T-helper 17 cell (primary cell): ENCODE measurements at regions not wholly inside any gene's neighbourhood (a gene's known extent, or its start where the extent isn't known, plus 50 kb on each side); places are given as distances from the start of the nearest gene placed in this dataset.
"Not testable (repeated sequence)": the region's sequence is repeated elsewhere in the genome, so short reads cannot be mapped to it uniquely, and the experiment has no call there.

Source experiments
- ATAC-seq: fragments of 150-1000 bp; cut with Tn5 transposase; 2 replicates; pipeline ENCODE4 v1.10.0; 2021; ENCODE audit warnings: mild to moderate bottlenecking, moderate library complexity
- DNase-seq, 3 donors: peaks; one replicate each; pipeline versions ENCODE4 v3.0.0 to v3.0.0-alpha.2; 2020 to 2021
- H3K9me3 ChIP-seq: one replicate; pipeline ENCODE4 v1.7.0; 2013; ENCODE audit warnings: low read length, mild to moderate bottlenecking; ENCODE audit not compliant: control insufficient read depth, poor library complexity, severe bottlenecking
- H3K27ac Mint-ChIP-seq: one replicate; pipeline ENCODE4 v1.8.0; 2022; ENCODE audit warnings: mild to moderate bottlenecking, moderate library complexity, mixed read lengths
- H3K27me3 Mint-ChIP-seq: one replicate; pipeline ENCODE4 v1.8.0; 2022; ENCODE audit warnings: mixed read lengths
- H3K36me3 Mint-ChIP-seq: one replicate; pipeline ENCODE4 v1.8.0; 2022; ENCODE audit warnings: low read depth, mixed read lengths
- H3K4me1 Mint-ChIP-seq: one replicate; pipeline ENCODE4 v1.8.0; 2022; ENCODE audit warnings: mild to moderate bottlenecking, mixed read lengths
- H3K4me3 Mint-ChIP-seq: one replicate; pipeline ENCODE4 v1.8.0; 2022; ENCODE audit warnings: mild to moderate bottlenecking, moderate library complexity, mixed read lengths

GRCh38 chr16:29340235-29340634 lies 66.3 kb downstream of the NPIPB11 start:
- H3K27me3 Mint-ChIP-seq, H3K9me3 ChIP-seq, H3K4me3 Mint-ChIP-seq, H3K27ac Mint-ChIP-seq, H3K36me3 Mint-ChIP-seq, DNase-seq, ATAC-seq, H3K4me1 Mint-ChIP-seq: not testable (repeated sequence)

GRCh38 chr16:29338821-29339700 lies 67.5 kb downstream of the NPIPB11 start:
- not testable (repeated sequence) for H3K36me3 Mint-ChIP-seq, H3K4me1 Mint-ChIP-seq, H3K9me3 ChIP-seq, H3K4me3 Mint-ChIP-seq, H3K27ac Mint-ChIP-seq, H3K27me3 Mint-ChIP-seq, DNase-seq
- ATAC-seq: peak; percentile 74

DNA sequence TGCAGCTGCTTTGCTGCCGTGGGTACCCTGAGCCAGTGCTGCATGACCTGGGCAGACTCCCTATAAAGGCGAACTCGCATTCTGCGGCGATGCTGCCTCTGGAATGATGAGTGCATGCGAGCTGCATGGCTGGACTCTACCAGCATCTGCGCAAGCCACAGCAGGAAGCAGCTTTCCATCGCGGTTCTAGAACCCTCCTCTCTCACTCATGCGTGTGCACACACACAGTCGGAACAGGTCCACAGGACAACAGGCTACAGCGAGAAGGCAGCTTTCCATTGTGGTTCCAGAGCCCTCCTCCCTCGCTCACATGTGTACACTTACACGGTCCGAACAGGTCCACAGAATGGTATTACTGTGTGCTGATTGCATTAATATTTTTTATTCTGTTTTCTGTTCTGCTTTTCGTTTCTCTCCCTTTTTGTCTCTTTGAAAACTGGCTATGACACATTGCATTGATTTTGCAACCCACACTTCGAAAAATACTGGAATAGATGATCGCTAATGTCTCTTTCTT lies 69.1 kb downstream of the NPIPB11 start:
- not testable (repeated sequence) for H3K27me3 Mint-ChIP-seq, H3K27ac Mint-ChIP-seq, H3K36me3 Mint-ChIP-seq, H3K4me3 Mint-ChIP-seq, DNase-seq, H3K9me3 ChIP-seq, H3K4me1 Mint-ChIP-seq
- ATAC-seq: peak; percentile 26

- H3K27me3 Mint-ChIP-seq, H3K4me1 Mint-ChIP-seq: not testable (repeated sequence)
Measured at GRCh38 chr16:29335549-29335846, 71.0 kb downstream of the NPIPB11 start.

GRCh38 chr16:29334776-29335548 lies 71.5 kb downstream of the NPIPB11 start:
- not testable (repeated sequence) for H3K4me1 Mint-ChIP-seq, H3K36me3 Mint-ChIP-seq, ATAC-seq, H3K4me3 Mint-ChIP-seq, H3K27me3 Mint-ChIP-seq, H3K9me3 ChIP-seq, DNase-seq
- peak overlapping the region; percentile 14 for H3K27ac Mint-ChIP-seq

More at GRCh38 chr16:29335549-29335846, 71.0 kb downstream of the NPIPB11 start:
- not testable (repeated sequence) for DNase-seq, H3K36me3 Mint-ChIP-seq, H3K9me3 ChIP-seq
- peak; percentile 54 for ATAC-seq
- H3K4me3 Mint-ChIP-seq: peak overlapping the region; percentile 15
- peak overlapping the region; percentile 14 for H3K27ac Mint-ChIP-seq

GRCh38 chr16:29333492-29334097 lies 72.9 kb downstream of the NPIPB11 start:
- H3K4me3 Mint-ChIP-seq, H3K9me3 ChIP-seq, H3K36me3 Mint-ChIP-seq, DNase-seq, ATAC-seq, H3K27ac Mint-ChIP-seq, H3K27me3 Mint-ChIP-seq, H3K4me1 Mint-ChIP-seq: not testable (repeated sequence)

GRCh38 chr16:29330623-29331022 lies 75.9 kb downstream of the NPIPB11 start:
- not testable (repeated sequence) for ATAC-seq, H3K4me3 Mint-ChIP-seq

DNA sequence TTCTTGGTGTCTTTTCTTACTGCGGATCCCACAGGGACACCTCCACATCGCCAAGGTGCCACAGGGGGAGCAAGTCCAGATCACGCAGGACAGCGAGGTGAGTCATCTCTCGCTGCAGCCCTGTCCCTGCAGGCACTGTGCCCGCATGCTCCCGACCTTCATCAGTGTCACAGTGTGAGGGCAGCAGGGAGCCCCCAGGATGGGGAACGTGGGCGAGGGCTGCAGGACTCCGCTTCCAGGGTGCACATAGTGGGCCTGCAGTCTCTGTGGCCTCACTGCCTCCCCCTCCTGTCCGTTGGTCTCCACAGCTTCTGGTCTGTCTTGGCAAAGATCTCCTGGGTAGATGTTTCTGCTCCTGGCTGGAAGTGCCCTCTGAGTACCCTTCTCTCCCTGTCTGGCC lies 78.0 kb downstream of the NPIPB11 start:
- not testable (repeated sequence) for H3K27me3 Mint-ChIP-seq, H3K4me1 Mint-ChIP-seq, H3K27ac Mint-ChIP-seq, H3K9me3 ChIP-seq, ATAC-seq, DNase-seq, H3K36me3 Mint-ChIP-seq, H3K4me3 Mint-ChIP-seq

More at GRCh38 chr16:29330623-29331022, 75.9 kb downstream of the NPIPB11 start:
- not testable (repeated sequence) for H3K36me3 Mint-ChIP-seq, DNase-seq, H3K4me1 Mint-ChIP-seq, H3K9me3 ChIP-seq, H3K27ac Mint-ChIP-seq, H3K27me3 Mint-ChIP-seq

GRCh38 chr16:29327631-29328408 lies 78.7 kb downstream of the NPIPB11 start:
- not testable (repeated sequence) for H3K4me3 Mint-ChIP-seq, H3K27ac Mint-ChIP-seq, H3K27me3 Mint-ChIP-seq, ATAC-seq, DNase-seq, H3K36me3 Mint-ChIP-seq, H3K9me3 ChIP-seq, H3K4me1 Mint-ChIP-seq

GRCh38 chr16:29326164-29327125 lies 80.1 kb downstream of the NPIPB11 start:
- H3K9me3 ChIP-seq, H3K27ac Mint-ChIP-seq, DNase-seq, H3K4me3 Mint-ChIP-seq, H3K36me3 Mint-ChIP-seq, H3K27me3 Mint-ChIP-seq, H3K4me1 Mint-ChIP-seq, ATAC-seq: not testable (repeated sequence)

DNA sequence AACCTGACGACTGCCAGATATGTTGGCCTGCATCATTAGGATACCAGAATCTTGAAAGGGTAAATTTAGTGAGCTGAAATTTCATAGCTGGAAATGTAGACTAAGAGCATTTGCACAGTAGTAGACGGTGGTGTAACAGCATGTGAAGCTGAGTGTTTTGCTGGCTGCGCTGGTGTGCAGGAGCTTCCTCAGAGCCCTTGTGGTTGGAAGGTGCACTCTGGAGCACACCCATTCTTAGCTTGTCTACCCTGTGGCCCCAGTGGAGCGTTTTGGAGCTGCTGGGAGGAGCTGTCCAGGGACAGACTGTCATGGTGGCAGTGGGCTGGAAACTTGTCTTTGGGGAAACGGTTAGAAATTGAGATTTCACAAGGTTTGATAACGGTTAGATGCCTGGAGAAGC lies 82.8 kb downstream of the NPIPB11 start:
- not testable (repeated sequence) for DNase-seq, H3K36me3 Mint-ChIP-seq, H3K27ac Mint-ChIP-seq, H3K9me3 ChIP-seq, ATAC-seq, H3K4me3 Mint-ChIP-seq, H3K27me3 Mint-ChIP-seq, H3K4me1 Mint-ChIP-seq

GRCh38 chr16:29321585-29321984 lies 84.9 kb downstream of the NPIPB11 start:
- DNase-seq: no peak
- H3K9me3 ChIP-seq: no peaks in the 10 kb centered on the region
- ATAC-seq: no peak
- H3K4me1 Mint-ChIP-seq: no peaks in the 10 kb centered on the region
- no peaks in the 10 kb centered on the region for H3K27me3 Mint-ChIP-seq
- H3K4me3 Mint-ChIP-seq: no peak overlapping the region
- H3K27ac Mint-ChIP-seq: peak overlapping the region; percentile 37
- H3K36me3 Mint-ChIP-seq: no peaks in the 10 kb centered on the region
